Glutamatergic neuron (in vitro differentiated cells): ENCODE measurements at regions not wholly inside any gene's neighbourhood (a gene's known extent, or its start where the extent isn't known, plus 50 kb on each side); places are given as distances from the start of the nearest gene placed in this dataset.
"Not testable (repeated sequence)": the region's sequence is repeated elsewhere in the genome, so short reads cannot be mapped to it uniquely, and the experiment has no call there.

Experiments used
- DNase-seq: peaks from one replicate; pipeline ENCODE4 v3.0.0; 2022
- H3K27ac Mint-ChIP-seq: one replicate; pipeline ENCODE4 v1.8.0; 2020; ENCODE audit warnings: mild to moderate bottlenecking, mixed read lengths, inconsistent platforms; ENCODE audit not compliant: unreplicated experiment
- H3K27me3 Mint-ChIP-seq: one replicate; pipeline ENCODE4 v1.8.0; 2020; ENCODE audit warnings: mild to moderate bottlenecking, moderate library complexity, mixed read lengths, inconsistent platforms; ENCODE audit not compliant: unreplicated experiment
- H3K36me3 Mint-ChIP-seq: one replicate; pipeline ENCODE4 v1.8.0; 2020; ENCODE audit warnings: mild to moderate bottlenecking, mixed read lengths, inconsistent platforms; ENCODE audit not compliant: unreplicated experiment
- H3K4me1 Mint-ChIP-seq: one replicate; pipeline ENCODE4 v1.8.0; 2020; ENCODE audit warnings: mild to moderate bottlenecking, low read depth, mixed read lengths, inconsistent platforms; ENCODE audit not compliant: unreplicated experiment
- H3K4me3 Mint-ChIP-seq: one replicate; pipeline ENCODE4 v1.8.0; 2020; ENCODE audit warnings: mild to moderate bottlenecking, mixed read lengths, inconsistent platforms; ENCODE audit not compliant: unreplicated experiment
- H3K9me3 Mint-ChIP-seq: one replicate; pipeline ENCODE4 v1.8.0; 2020; ENCODE audit warnings: mild to moderate bottlenecking, moderate library complexity, mixed read lengths, inconsistent platforms; ENCODE audit not compliant: unreplicated experiment
- TF ChIP-seq, protein P1 (sequence below): fragments of 200-600 bp; sonication (generic); IDR thresholded peaks from one replicate; pipeline ENCODE4 v1.5.0; 2021; ENCODE audit not compliant: partially characterized antibody, unreplicated experiment

DNA sequence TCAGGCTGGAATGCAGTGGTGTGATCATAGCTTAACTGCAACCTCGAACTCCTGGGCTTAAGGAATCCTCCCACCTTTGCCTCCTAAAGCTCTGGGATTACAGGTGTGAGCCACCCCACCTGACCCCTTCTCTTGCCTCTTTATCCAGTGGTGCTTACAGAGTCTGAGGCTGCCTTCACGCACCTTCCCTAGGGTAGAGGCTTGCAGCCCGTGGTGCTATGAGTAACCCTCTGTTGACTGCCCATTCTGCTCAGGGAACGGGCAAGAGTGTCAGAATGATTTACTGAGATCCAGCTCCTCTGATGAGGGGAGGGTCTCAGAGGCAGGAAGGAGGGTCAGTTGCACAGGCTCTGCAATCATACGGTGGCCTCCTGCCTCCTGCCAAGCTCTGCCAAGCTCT, 125.1 kb upstream of the TBX3 start:
- Mint-ChIP-seq H3K4me3 (no peak overlapping the region), H3K9me3 (peaks cover 2% of the 10 kb centered on the region), H3K4me1 (no peaks in the 10 kb centered on the region), H3K27me3 (peaks cover under 1% of the 10 kb centered on the region), H3K36me3 (no peaks in the 10 kb centered on the region), H3K27ac (no peak overlapping the region)
- DNase-seq, result no peak
- TF ChIP-seq, protein P1, sequence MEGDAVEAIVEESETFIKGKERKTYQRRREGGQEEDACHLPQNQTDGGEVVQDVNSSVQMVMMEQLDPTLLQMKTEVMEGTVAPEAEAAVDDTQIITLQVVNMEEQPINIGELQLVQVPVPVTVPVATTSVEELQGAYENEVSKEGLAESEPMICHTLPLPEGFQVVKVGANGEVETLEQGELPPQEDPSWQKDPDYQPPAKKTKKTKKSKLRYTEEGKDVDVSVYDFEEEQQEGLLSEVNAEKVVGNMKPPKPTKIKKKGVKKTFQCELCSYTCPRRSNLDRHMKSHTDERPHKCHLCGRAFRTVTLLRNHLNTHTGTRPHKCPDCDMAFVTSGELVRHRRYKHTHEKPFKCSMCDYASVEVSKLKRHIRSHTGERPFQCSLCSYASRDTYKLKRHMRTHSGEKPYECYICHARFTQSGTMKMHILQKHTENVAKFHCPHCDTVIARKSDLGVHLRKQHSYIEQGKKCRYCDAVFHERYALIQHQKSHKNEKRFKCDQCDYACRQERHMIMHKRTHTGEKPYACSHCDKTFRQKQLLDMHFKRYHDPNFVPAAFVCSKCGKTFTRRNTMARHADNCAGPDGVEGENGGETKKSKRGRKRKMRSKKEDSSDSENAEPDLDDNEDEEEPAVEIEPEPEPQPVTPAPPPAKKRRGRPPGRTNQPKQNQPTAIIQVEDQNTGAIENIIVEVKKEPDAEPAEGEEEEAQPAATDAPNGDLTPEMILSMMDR, result no peak

DNA sequence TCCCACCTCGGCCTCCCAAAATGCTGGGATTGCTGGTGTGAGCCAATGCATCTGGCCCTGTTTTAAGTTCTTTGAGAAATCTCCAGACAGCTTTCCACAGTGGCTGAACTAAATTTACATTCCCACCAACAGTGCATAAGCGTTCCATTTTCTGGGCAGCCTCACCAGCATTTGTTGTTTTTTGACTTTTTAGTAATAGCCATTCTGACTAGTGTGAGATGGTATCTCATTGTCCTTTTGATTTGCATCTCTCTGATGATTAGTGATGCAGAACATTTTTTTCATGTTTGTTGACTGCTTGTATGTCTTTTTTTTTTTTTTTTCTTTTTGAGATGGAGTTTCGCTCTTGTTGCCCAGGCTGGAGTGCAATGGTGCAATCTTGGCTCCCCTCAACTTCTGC, 117.4 kb upstream of the TBX3 start:
- H3K27ac Mint-ChIP-seq, H3K27me3 Mint-ChIP-seq, H3K4me3 Mint-ChIP-seq, H3K36me3 Mint-ChIP-seq, DNase-seq, H3K4me1 Mint-ChIP-seq, H3K9me3 Mint-ChIP-seq: not testable (repeated sequence)

DNA sequence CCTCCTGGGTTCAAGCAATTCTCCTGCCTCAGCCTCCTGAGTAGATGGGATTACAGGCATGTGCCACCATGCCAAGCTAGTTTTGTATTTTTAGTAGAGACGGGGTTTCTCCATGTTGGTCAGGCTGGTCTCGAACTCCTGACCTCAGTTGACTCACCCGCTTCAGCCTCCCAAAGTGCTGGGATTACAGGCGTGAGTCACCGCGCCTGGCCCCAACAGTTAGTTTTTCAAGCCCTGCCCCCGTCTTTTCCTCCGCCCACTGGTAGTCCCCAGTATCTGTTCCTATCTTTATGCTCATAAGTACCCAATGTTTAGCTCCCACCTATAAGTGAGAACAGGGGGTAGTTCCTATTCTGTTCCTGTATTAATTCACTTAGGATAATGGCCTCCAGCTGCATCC, 116.6 kb upstream of the TBX3 start:
- H3K36me3 Mint-ChIP-seq, H3K27me3 Mint-ChIP-seq, H3K4me3 Mint-ChIP-seq, H3K27ac Mint-ChIP-seq, H3K4me1 Mint-ChIP-seq, DNase-seq, H3K9me3 Mint-ChIP-seq: not testable (repeated sequence)

DNA sequence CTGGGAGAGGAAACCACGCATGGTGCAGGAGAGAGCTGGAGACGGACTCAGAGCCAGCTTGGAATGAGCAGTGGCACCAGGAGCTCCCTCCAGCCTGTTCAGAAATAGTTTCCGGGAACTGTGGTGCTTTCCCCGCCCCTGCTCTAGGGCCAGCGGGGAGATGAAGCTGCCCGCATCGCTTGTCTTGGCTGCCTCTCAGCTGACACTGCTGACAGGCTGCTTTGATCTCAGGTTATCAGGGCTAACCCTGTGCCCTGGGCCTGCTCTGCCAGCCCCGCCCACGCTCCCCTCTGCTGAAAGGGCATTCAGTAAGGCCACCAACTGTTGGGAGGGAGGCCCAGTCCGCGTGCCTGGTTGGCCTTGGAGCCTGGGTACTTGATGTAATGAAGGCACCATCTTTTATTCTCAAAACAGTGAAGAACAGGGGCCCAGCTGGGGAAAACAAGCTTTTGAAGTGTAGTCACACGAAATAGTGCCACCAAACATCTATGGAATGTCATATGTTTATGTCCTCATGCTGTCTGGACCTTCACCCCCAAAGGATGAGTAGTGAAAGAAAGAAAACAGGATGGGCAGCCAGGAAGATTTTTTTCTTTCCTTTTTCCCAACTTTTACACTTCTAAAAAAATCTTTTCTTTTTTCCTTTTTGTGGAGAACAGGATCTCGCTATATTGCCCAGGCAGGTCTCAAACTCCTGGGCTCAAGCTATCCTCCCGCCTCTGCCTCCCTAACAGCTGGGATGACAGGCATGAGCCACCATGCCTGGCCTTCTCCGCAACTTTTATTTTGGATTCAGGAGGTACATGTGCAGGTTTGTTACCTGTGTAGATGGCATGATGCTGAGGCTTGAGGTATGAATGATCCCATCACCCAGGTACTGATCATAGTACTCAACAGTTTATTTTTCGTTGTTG, 115.9 kb upstream of the TBX3 start:
- Mint-ChIP-seq H3K36me3 (no peaks in the 10 kb centered on the region), H3K4me1 (no peaks in the 10 kb centered on the region), H3K9me3 (no peaks in the 10 kb centered on the region), H3K27me3 (peaks cover 2% of the 10 kb centered on the region), H3K4me3 (no peak overlapping the region), H3K27ac (no peak overlapping the region)
- DNase-seq, result no peak
- TF ChIP-seq, protein P1, result no peak

DNA sequence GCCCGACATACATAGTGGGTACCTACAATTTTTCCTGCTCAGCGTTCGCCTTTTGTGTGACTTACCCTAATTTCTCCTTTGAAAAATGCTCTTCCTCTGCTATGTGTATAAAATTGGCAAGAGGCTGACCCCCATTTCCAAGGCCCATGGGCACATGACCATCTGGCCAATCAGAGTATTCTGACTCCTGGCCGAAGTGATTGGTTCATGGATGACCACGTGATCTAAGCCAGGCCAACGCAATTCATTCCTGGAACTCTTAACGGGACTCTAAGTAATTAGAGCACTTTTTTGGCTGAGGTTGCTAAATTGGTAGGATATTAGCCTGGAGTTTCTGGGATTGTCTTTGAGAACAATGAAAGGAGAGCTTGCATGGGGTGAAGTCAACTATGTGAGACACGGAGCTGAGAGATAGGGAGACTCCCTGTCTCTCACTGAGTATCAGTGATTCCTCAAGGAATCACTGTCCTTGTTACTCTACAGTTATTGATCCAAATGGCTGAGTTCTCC, 110.1 kb upstream of the TBX3 start:
- Mint-ChIP-seq H3K9me3 (no peaks in the 10 kb centered on the region), H3K4me3 (no peak overlapping the region), H3K27me3 (peaks cover 5% of the 10 kb centered on the region), H3K36me3 (no peaks in the 10 kb centered on the region), H3K4me1 (no peaks in the 10 kb centered on the region), H3K27ac (no peak overlapping the region)
- DNase-seq, result no peak
- TF ChIP-seq, protein P1, result no peak

DNA sequence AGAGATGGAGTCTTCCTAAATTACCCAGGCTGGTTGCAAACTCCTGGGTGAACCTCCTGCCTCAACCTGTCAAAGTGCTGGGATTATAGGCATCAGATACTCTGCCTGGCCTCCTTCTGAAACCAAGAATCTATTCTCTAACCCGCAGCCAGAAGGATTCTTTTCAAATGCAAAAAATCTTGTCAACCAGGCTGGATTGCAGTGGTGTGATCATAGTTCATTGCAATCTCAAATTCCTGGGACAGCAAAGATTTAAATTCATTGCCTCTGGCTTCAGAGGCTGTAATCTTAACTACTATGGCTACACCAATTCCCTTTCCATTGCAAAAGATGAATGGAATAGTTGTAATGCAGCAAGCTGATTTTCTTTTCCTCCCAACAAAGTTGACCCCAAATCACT, 106.3 kb upstream of the TBX3 start:
- H3K4me3 Mint-ChIP-seq, result no peak overlapping the region
- peaks cover 3% of the 10 kb centered on the region for H3K27me3 Mint-ChIP-seq
- no peaks in the 10 kb centered on the region for H3K9me3 Mint-ChIP-seq
- TF ChIP-seq, protein P1, result no peak
- no peaks in the 10 kb centered on the region for H3K36me3 Mint-ChIP-seq
- H3K4me1 Mint-ChIP-seq, result no peaks in the 10 kb centered on the region
- DNase-seq, result no peak
- H3K27ac Mint-ChIP-seq, result no peak overlapping the region
